ENCODE measurements at regions not wholly inside any gene's neighbourhood (a gene's known extent, or its start where the extent isn't known, plus 50 kb on each side); places are given as distances from the start of the nearest gene placed in this dataset.

- TF ChIP-seq, protein P1, sequence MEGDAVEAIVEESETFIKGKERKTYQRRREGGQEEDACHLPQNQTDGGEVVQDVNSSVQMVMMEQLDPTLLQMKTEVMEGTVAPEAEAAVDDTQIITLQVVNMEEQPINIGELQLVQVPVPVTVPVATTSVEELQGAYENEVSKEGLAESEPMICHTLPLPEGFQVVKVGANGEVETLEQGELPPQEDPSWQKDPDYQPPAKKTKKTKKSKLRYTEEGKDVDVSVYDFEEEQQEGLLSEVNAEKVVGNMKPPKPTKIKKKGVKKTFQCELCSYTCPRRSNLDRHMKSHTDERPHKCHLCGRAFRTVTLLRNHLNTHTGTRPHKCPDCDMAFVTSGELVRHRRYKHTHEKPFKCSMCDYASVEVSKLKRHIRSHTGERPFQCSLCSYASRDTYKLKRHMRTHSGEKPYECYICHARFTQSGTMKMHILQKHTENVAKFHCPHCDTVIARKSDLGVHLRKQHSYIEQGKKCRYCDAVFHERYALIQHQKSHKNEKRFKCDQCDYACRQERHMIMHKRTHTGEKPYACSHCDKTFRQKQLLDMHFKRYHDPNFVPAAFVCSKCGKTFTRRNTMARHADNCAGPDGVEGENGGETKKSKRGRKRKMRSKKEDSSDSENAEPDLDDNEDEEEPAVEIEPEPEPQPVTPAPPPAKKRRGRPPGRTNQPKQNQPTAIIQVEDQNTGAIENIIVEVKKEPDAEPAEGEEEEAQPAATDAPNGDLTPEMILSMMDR (IDR thresholded peaks at IDR 0.05), result no peak
- no peak for DNase-seq
- no peak for ATAC-seq
- Histone ChIP-seq H3K36me3 (ENCODE audit: low read depth) (no peaks in the 10 kb centered on the region), H3K4me1 (ENCODE audit: low read depth) (no peaks in the 10 kb centered on the region), H3K9me3 (no peaks in the 10 kb centered on the region), H3K4me3 (no peak overlapping the region)
- intact Hi-C loops (cut with DNase I, micrococcal nuclease), result no loop called here
Observed at GRCh38 chr7:106589198-106589879, 71.6 kb downstream of the CCDC71L start.

DNA sequence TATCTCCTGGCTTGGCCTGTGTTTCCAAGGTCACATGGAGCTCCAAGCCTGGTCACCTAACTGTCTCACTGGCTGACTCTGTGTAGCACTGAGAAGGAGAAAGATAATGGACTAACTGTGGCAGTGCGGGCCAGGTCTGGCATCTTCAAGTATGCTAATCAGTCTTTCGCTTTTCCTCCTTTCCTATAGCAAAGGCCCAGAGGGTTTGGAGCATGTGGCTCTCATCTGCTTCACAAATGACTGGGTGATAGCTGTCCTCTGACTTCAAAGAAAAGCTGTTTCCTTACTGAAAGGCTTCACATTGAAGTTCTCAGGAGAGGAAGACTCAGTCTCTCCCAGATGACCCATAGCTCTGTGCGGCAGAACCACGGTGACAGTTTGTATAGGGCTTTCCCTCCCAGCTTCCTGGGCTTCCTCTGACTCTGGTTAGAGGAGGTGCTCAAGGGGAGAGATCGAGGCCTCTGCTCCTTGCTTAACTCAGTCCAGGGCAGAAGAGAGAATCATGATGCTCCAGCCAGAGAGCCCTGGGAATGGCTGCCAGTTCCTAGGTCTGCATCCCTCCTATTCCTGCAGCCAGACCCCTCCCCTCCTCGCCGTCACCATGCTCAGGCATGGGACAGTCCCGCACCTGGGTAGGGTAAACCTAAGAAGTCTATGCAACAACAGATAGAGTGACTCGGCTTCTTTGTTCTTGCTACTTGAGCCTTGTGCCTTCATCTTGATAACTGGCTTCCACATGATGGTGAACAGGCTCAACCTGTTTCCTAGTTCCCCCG is 72.3 kb downstream of the CCDC71L start:
- intact Hi-C loops (cut with DNase I, micrococcal nuclease), result no loop called here
- no peak overlapping the region for H3K4me3 ChIP-seq
- H3K4me1 ChIP-seq (ENCODE audit: low read depth), result no peaks in the 10 kb centered on the region
- ATAC-seq, result no peak
- TF ChIP-seq, protein P1 (IDR thresholded peaks at IDR 0.05), result no peak
- no peaks in the 10 kb centered on the region for H3K36me3 ChIP-seq (ENCODE audit: low read depth)
- no peaks in the 10 kb centered on the region for H3K9me3 ChIP-seq
- no peak for DNase-seq

DNA sequence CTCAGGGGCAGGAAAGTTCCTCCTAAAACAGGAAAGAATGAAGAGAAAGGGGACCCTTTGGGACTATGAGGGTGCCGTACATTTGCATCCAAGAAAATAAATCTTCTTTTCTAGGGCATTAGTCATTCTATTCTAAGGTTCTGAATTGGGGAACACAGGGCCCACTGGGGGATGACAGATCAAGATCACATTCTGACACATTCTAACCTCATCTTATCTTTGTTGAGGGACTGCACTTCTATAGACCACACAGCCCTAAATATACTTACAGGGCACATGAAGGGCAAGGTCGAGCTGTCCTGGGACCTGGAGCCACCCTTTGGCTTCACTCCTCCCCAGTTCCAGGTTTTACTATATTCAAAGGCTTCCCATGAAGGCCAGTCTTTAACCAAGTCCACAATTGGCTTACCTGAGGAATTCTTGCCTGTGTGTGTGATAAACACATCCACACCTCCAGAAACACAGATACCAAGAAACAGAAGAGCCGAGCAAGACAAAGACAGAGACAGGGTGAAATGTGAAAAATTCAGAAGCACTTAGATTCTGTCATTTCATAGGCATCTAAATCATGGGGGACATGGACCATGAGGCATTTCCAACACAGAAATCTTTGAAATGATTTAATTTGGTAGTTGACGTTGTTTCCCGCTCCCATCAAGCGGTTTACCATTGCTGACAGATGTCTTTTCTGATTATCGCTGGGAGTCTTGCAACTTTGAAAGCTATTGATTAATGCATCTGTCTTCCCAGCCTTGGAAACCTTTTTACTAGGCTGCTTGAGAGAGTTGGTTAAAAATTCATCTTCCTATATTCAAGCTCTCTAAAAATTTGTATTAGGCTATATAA is 75.8 kb downstream of the CCDC71L start:
- TF ChIP-seq, protein P1 (IDR thresholded peaks at IDR 0.05), result no peak
- intact Hi-C loops (cut with DNase I, micrococcal nuclease), result no loop called here
- ATAC-seq (no peak), DNase-seq (no peak)
- no peak overlapping the region for H3K4me3 ChIP-seq
- no peaks in the 10 kb centered on the region for H3K4me1 ChIP-seq (ENCODE audit: low read depth)
- H3K9me3 ChIP-seq, result no peaks in the 10 kb centered on the region
- H3K36me3 ChIP-seq (ENCODE audit: low read depth), result no peaks in the 10 kb centered on the region

DNA sequence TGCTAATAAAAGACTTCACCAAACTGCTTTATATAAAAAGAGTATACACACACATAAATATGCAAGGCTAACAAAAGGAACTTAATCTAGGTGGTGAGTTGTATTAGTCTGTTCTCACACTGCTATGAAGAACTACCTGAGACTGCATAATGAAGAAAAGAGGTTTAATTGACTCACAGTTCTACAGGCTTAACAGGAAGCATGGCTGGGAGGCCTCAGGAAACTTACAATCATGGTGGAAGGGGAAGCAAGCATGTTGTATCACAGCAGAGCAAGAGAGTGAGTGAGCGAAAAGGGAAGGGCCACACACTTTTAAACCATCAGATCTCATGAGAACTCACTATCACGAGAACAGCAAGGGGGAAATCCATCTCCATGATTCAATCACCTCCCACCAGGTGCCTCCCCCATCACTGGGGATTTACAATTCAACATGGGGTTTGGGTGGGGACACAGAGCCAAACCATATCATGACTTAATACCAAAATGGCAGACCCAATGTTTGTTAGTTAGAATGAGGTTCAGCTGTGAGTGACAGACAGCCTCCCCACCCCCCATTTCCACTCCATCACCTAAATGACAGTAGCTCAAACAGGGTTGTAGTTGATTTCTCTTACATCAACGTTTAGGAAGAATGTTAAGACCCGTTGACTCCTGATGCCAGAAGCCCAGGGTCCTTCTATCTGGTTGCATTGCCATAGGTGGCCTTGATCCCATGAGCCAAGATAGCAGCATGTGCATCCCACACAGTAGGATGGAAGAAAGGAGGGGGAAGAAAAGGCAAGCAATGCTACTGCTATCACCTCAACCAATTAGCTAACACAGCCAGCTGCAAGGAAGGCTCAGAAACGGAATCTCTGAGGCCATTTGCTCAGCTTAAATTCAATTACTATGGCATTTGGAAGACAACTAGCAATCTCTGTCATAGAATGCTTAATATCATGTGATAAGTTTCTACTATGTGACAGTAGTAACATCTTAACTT is 77.0 kb downstream of the CCDC71L start:
- intact Hi-C loops (cut with DNase I, micrococcal nuclease), result no loop called here
- Histone ChIP-seq H3K4me1 (ENCODE audit: low read depth) (no peaks in the 10 kb centered on the region), H3K4me3 (no peak overlapping the region), H3K9me3 (no peaks in the 10 kb centered on the region), H3K36me3 (ENCODE audit: low read depth) (no peaks in the 10 kb centered on the region)
- DNase-seq (no peak), ATAC-seq (no peak)
- TF ChIP-seq, protein P1 (IDR thresholded peaks at IDR 0.05), result no peak

GRCh38 chr7:106583100-106583499 is 77.9 kb downstream of the CCDC71L start:
- Histone ChIP-seq H3K9me3 (no peaks in the 10 kb centered on the region), H3K4me3 (no peak overlapping the region), H3K4me1 (ENCODE audit: low read depth) (no peaks in the 10 kb centered on the region), H3K36me3 (ENCODE audit: low read depth) (no peaks in the 10 kb centered on the region)
- TF ChIP-seq, protein P1 (IDR thresholded peaks at IDR 0.05), result no peak
- DNase-seq (no peak), ATAC-seq (no peak)
- intact Hi-C loops (cut with DNase I, micrococcal nuclease), result no loop called here
